Left ventricle myocardium superior (tissue), 1 donor: ENCODE measurements at regions not wholly inside any gene's neighbourhood (a gene's known extent, or its start where the extent isn't known, plus 50 kb on each side); places are given as distances from the start of the nearest gene placed in this dataset.

Experiments used
- ATAC-seq: fragments of 200-7000 bp; cut with Tn5 transposase; one replicate; pipeline ENCODE4 v1.9.1; 2020; ENCODE audit warnings: mild to moderate bottlenecking, moderate library complexity
- DNase-seq: peaks from one replicate; pipeline ENCODE4 v3.0.0-alpha.2; 2020
- intact Hi-C: fragments of 100-400 bp; cut with micrococcal nuclease; formaldehyde crosslinking; loops from one replicate; pipeline ENCODE4 v1.11.0; 2022
- donor health status: DM: no; HTN: yes; CAD: no; lungs with severe emphysema.

- ATAC-seq (no peak), DNase-seq (no peak)
- intact Hi-C loops = no loop called here
Measured at GRCh38 chr1:201670517-201670916, 131.6 kb downstream of the NAV1 start.

DNA sequence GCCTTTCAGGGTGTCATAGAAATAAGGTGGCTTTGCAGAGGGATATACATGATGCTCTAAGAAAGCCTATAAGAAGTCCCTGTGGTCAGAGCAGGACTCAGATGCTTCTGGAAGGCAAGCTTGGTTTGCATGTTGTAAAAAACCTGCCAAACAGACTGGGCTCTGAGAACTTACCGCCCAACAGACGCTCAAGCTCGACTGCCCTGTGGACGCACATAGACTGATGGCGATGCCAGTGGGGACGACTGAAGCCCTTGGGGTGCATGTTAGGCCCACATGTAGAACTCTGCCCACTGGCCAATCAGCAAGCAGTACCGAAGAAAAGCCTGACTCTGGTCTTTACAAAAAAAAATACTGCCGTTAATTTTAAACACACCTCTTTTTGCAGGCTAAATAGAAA, 133.8 kb downstream of the NAV1 start:
- ATAC-seq (no peak), DNase-seq (no peak)
- intact Hi-C loops = no loop called here

DNA sequence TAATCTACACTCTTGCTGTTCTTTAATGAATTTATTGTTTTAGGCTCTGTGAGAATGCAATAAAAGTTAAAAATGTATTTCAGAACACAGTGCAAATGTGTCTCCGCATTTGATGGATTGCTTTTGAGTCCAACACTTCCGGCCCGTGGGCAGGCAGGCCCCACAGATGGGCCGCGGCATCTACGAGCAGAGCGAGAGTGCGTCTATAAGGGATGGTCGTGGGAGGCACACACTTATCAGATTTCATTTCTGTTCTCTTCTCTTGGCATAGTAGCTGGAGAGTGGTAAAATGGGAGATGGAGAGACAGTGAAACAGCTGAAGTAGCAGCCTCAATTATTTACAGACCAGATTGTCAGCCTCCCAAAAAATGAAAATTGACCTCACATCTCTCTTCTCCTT, 134.2 kb downstream of the NAV1 start:
- ATAC-seq = no peak
- intact Hi-C loops = no loop called here
- no peak for DNase-seq

DNA sequence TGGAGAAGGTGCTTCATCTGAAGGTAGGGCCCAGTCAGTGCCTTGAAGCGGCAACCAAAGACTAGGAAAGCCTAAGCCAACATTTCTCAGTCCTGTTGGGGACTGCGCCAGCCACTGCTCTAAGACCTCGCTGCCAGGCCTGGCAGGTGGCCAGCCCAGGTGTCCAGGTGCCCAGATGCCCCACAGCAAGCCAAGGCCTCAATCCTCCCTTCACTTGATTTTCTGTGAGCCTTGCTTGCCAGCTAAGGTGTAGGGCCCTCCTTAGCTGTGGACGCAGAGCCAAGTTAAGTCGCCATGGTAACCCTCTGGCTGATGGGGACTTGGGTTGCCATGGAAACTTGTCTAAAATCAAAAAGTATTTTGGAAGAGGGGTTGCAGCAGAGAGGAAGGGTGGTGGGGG, 135.0 kb downstream of the NAV1 start:
- DNase-seq = no peak
- ATAC-seq = no peak
- intact Hi-C loops = no loop called here

GRCh38 chr1:201675143-201675542, 136.2 kb downstream of the NAV1 start:
- ATAC-seq (peak; percentile 88), DNase-seq (peak; percentile 81)
- intact Hi-C loops = no loop called here

GRCh38 chr1:201676197-201676596, 137.3 kb downstream of the NAV1 start:
- ATAC-seq (peak; percentile 58), DNase-seq (peak; percentile 53)
- intact Hi-C loops = no loop called here

- no peak for DNase-seq
- intact Hi-C loops = no loop called here
- no peak for ATAC-seq
Measured at GRCh38 chr1:201676641-201677040, 137.7 kb downstream of the NAV1 start.

DNA sequence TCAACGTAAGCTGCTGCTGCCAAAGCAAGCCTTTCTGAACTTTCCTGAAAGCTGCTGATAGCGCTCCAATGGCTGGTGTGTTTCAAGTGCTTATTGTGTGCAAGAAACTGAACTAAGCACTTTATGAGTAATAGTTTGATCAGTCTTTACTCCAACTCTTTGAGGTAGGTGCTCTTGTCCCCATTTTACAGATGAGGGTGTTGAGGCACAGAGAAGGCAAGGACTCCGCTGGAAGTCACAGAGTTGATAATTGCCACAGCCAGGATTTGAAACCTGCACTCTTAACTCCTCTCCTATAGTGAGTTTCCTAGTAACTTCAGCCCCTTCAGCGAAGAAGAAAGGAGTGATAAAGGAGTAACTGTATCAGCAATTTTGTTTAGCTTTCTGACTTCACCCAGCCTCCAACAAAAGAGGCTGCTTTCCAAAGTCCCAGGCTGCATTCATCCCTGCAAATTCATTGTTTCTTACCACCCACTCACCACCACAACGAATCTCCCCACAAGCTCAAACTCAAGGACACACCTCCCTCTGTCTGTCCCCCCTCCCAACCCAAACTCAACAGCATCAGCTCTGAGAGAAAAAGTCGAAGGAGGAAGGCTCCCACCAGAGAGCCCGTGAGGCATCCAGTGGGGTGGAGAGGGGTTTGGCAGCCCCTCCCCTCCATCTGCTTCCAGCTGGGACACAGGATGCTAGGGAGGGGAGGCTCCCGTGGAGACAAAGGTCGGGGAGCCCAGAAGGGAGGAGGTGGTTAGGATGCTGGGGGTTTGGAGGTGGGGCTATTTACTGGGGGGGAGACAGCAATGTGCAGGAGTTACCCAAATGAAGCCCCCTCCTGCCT, 139.6 kb downstream of the NAV1 start:
- intact Hi-C loops = no loop called here
- no peak for DNase-seq
- ATAC-seq = peak; percentile 11

DNA sequence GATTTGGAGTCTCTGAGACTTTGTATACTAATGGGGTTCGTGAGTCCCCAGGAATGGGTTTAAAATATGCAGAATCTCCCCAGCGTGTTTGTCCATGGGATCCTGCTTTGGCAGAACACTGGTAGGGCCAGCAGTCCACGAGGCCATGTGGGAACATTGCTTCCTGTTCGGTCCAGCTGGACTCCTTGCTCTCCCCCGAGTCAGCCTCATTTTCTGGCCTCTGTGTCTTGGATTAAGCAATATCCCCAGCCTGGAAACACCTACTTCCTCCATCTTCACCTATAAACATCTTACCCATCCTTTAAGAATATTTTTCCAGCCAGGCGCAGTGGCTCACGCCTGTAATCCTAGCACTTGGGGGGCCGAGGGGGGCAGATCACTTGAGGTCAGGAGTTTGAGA, 142.4 kb downstream of the NAV1 start:
- peak; percentile 57 for DNase-seq
- intact Hi-C loops = no loop called here
- peak; percentile 82 for ATAC-seq

GRCh38 chr1:201682964-201683363, 144.0 kb downstream of the NAV1 start:
- ATAC-seq = no peak
- DNase-seq = no peak
- intact Hi-C loops = no loop called here

GRCh38 chr1:201683397-201683796, 144.5 kb downstream of the NAV1 start:
- DNase-seq = no peak
- intact Hi-C loops = no loop called here
- ATAC-seq = no peak

- ATAC-seq (no peak), DNase-seq (no peak)
- intact Hi-C loops = no loop called here
Measured at GRCh38 chr1:201685485-201685884, 143.5 kb upstream of the IPO9 start.

DNA sequence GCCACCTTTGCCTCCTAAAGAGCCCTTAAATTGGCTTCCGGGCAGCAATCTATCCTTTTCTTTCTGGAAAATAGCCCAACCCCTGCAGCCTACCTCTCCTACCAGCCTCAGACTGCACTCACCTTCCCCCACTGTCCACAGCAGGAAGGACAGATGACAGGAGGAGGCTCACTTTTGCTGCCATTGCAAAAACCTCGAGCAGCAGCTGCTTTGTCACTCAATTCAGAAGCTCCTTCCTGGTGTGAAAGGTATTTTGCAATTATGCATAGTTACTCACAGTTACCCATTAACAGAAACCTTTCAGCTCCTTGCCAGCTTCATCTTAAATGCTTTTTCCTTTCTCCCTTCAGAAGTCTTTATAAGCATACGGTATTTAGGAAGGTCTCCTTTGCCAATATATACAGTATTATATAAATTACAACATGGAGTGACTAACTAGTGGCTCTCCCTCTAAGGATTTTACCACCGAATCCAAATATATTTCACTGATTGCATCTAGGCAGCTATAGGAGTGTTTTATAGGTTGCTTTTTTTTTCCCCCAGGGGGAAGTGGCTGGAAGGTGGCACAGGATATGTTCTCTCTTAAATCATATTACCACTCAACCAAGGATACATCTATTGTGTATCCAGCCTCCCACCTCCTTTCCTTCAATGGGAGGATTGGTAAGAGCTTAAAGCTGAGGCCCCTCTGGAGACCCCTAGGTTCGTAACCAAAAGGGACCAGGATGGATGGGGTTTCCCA, 142.1 kb upstream of the IPO9 start:
- intact Hi-C loops = no loop called here
- ATAC-seq (no peak), DNase-seq (no peak)

- no peak for DNase-seq
- intact Hi-C loops = no loop called here
- ATAC-seq = no peak
Measured at GRCh38 chr1:201688514-201688913, 140.4 kb upstream of the IPO9 start.

- no peak for DNase-seq
- ATAC-seq = no peak
- intact Hi-C loops = loop anchor here (10.0 kb wide), 1 partner anchor 55 kb away; no protein-coding TSS in a partner anchor
Measured at GRCh38 chr1:201689647-201690046, 139.3 kb upstream of the IPO9 start.

DNA sequence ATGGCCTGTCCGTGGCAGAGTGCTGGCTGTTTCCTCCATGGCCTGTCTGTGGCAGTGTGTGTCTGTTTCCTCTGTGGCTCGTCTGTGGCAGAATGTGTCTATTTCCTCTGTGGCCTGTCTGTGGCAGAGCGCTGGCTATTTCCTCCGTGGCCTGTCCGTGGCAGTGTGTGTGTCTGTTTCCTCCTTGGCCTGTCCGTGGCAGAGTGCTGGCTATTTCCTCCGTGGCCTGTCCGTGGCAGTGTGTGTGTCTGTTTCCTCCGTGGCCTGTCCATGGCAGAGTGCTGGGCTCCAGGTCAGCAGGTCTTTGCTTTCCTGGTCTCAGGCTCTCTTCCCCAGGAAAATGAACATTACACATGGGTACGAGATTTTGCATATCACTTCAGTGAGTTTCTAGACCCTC, 138.4 kb upstream of the IPO9 start:
- DNase-seq (no peak), ATAC-seq (no peak)
- intact Hi-C loops = loop anchor here (10.0 kb wide), 1 partner anchor 56 kb away; no protein-coding TSS in a partner anchor

- intact Hi-C loops = loop anchor here (10.0 kb wide), 1 partner anchor 57 kb away; no protein-coding TSS in a partner anchor
- no peak for DNase-seq
- peak; percentile 35 for ATAC-seq
Measured at GRCh38 chr1:201691716-201692554, 137.0 kb upstream of the IPO9 start.

GRCh38 chr1:201692555-201693394, 136.2 kb upstream of the IPO9 start:
- ATAC-seq (peak; percentile 19), DNase-seq (no peak)
- intact Hi-C loops = loop anchor here (10.0 kb wide), 1 partner anchor 58 kb away; no protein-coding TSS in a partner anchor
